Globus pallidus (tissue), 1 donor: ENCODE measurements at regions not wholly inside any gene's neighbourhood (a gene's known extent, or its start where the extent isn't known, plus 50 kb on each side); places are given as distances from the start of the nearest gene placed in this dataset.

Experiments used
- DNase-seq: peaks from one replicate; pipeline ENCODE4 v3.0.0-alpha.2; 2015; ENCODE audit warnings: low spot score

DNA sequence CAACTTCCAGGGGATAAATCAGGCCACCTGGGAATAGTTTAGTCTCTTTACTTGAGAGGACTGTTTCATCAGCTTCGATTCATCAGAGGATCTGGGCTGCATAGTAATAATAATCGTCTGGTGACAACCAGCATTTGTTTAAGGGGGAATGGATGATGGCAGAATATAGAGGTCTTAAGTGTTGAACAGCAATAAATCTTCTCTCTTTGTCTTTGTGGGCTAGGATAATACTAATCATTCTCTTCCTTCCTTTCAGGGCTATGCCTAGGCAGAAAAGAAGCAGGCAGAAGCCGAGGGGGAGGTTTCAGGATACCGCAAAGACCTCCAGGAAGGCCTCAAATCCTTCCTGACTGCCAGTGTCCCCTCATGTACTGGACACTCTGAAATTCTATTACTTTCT, 150.4 kb upstream of the GAREM1 start:
- DNase-seq = no peak

DNA sequence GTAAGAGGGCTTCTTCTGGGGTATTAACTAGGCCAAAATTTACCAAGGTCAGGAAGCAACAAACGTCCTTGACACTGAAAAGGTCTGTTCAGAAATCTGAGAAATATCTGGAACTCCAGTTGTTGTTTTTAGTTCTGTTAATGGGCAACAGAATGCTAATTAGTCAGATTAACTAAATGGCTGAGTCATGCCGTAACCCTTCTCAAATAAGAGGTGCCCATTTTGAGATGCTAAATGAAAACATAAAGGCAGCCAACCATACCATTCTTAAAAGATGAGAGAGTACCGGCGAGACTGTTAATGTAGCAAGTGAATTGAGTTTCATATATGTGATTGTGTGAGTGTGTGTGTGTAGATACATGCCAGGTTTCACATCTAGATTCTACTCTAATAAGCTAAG, 147.9 kb upstream of the GAREM1 start:
- no peak for DNase-seq

DNA sequence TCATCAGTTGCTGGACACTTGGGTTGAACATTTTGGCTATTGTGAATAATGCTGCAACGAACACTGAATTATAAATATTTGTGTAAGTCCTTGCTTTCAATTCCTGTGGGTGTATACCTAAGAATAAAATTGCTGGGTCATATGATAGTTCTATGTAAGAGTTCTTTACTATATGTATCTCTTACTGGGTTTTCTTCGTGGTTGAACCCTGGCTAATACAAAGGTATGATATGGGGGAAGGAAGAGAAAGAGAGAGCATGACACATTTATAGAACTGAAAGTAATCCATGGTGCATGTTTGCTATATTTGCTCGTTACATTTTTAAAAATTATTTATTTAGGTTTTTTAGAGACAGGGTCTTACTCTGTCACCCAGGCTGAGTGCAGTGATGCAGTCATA, 143.1 kb upstream of the GAREM1 start:
- DNase-seq = no peak

DNA sequence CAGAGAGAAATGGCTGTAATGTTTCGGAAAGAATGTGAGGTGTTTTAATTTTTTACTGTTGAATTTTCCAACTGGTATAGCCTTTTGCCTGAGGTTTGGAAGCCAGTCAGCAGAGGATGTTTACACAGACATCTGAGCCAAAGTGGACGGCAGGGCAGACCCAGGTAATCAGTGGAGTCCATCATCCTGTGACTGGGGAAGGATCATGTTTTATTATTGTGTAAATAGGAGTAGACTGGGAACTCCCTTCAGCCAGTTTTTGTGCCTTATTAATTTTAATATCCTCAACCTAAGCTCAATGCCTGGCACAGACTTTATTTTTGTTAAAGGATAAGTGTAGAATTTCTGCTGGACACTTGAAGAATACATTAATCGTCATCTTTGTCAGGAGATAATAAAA, 142.0 kb upstream of the GAREM1 start:
- no peak for DNase-seq

DNA sequence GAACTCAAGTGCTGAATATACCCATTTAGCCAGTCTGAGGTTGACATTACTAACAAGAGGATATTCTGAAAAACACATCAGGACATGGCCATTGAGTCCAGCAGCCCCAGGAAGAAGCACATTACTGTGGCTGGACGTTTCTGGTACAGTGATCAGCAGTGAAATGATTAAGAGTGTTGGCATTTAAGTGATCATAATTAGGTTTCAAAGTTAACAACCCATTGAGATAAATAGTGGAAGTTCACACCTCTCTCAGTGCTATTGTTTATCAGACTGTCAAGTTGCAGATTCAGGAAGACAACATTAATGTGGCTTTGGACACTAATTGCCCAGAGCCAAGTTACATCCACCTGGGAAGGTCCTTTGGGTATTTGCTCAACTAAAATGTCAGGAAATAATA, 139.5 kb upstream of the GAREM1 start:
- no peak for DNase-seq

DNA sequence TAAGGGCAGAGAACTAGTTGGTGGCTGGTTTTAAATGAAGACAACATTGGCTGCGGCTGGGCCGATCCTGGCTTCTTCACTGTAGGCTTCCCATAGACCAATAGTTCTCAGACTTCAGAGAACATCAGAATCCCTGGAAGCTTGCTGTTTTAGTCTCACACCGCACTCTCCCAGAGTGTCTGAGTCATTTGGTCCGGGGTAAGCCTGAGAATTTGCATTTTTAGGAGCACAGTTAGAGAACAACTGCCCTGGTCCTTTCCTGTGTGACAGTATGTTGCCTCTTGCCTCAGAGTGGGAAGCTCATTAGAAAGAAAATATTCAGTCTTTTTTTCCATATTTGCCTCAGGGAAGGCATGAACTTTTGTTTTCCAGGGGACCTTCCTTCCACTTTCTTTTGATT, 137.1 kb upstream of the GAREM1 start:
- no peak for DNase-seq

DNA sequence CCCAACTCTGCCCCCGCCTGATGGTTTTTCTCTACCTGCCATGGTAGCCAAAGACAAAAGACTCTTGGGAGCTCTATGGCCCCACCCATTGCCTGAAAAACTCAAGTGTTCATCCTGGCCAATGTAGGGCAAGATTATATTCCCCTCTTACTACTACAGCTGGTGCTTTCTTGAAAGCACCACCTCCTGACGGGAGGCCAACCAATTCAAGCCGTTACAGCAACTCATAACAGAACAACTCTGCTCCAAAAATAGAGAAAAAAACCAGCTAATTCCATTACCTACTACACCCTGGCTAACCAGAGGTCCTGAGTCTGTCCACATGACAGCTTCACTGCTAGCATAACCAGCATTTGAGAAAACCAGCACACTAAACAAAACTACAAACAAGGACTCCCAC, 127.5 kb upstream of the GAREM1 start:
- DNase-seq = no peak

DNA sequence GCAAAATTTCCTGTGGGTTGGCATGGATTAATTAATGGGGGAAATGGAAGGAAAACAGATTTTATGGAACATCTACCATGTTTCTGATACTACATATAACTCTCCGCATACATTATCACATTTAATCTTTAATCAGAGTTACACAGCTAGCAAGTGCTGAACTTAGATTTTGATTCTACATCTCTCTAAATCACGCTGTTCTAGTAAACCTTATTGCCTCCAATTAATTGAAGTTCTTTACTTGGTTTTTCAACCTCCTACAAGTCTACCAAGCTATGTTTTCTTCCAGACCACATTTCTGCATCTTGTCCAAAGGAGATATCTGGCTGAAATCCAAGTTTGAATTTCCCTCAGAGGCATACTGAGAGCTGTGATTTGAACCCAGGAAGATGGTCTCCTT, 125.8 kb upstream of the GAREM1 start:
- DNase-seq = no peak

DNA sequence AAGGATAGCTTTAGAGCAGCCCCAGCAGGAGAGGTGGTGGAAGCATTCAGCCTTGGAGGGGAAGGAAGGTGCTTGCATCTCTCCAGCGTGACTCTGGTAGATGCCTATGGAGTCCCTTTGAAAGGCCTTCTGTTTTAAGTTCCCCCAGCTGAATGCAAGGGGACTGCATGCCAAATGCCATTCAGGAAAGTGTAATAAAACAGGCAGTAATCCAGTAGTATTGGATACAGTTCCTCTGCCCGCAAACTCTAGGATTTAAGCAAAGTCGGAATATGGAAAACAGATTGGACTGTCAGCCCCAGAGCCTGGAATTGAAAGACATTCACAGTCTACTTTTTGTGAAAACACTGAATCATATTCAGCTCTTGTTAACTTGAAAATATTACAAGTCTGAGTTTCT, 125.2 kb upstream of the GAREM1 start:
- DNase-seq = no peak

DNA sequence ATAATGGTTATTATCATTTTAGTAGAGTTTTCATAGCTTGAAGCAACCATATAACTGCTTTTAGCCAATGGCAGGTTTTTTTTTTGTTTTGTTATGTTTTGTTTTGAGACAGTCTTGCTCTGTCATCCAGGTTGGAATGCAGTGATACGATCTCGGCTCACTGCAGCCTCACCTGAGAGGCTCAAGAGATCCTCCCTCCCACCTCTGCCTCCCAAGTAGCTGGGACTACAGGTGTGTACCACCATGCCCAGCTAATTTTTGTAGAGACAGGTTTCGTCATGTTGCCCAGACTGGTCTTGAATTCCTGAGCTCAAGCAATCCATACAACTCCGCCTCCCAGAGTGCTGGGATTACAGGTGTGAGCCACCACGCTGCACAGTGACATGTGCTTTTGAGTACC, 117.5 kb upstream of the GAREM1 start:
- DNase-seq = no peak

DNA sequence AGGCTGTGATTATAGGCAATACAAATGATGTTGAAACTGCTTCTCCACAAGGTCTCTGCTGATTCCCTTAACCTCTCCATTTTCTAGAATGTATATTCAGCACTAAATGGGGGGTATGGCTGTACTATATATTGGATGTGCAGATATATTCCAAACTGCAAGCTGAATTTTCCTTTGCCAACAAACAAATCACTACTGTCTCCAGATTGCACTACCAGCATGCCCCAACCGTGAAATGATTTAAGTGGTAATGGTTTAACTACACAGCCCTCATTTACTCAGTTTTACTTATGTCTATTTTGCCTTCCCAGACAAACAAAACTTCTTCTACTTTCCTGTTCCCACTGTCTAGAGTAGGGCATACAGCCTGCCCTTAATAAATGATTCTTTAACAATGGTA, 112.7 kb upstream of the GAREM1 start:
- DNase-seq = no peak

DNA sequence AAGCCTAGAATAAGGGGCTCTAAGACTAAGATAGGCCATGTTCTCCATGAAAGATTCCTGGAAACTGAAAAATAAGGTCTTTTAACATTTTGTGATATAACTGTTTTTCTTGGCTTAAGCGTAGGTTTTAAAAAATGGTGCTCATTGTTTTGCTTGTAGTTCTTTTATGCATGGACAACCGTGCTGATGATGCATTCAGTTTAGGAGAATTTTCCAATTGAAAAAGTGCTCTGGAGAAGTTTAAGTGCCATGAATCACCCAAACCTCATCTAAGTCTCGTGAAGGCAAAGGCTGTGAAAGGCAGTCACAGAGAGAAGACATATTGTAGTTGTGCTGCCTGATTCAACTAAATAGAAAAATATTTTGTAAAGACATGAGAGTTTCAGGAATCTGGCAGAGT, 111.8 kb upstream of the GAREM1 start:
- DNase-seq = no peak

DNA sequence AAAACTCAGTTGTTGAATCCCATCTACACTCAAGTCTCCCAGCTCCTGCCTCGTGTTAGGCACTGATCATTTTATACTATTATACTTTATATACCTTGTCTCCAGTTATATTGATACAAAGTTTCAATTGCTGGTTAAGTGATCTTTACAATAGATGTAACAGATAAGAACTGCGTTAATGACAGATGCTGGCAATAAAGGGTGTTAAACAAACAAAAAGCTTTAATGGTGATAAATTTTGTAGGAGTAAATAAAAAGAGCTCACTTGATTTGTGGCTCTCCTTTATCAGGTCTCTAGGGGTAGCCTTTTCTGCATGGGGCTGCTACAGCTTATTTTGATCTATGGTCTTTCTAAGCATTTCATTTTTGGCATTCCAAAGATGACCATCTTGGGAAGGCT, 106.9 kb upstream of the GAREM1 start:
- DNase-seq = no peak

DNA sequence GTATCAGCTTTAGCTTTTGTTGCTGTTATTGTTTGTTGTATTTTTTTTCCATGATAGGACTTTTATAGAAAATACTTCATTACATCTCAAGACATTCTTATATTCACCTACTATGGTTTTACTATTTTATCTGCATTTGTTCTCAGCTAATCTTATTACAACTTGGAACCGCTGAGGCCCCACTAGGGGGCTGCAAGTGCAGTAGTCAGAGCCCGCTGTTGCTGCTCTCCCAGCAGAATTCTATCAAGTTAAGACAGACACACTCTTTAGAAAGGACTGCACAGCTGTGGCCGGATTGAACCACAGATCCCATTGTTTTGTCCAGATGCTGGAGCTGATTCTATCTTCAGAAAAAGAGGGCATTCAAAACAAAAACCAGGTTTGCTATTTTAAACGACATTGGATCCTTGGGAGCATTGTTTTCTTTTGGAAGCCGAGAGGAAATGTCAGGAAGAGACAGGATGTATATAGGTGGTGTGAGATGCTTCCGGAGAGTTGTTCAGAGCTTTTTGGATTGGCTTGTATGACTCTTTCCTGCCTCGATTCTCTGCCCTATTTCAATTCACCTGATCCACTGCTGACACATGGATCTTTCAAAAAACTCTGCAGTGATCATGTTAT, 105.7 kb upstream of the GAREM1 start:
- DNase-seq = peak; percentile 73

DNA sequence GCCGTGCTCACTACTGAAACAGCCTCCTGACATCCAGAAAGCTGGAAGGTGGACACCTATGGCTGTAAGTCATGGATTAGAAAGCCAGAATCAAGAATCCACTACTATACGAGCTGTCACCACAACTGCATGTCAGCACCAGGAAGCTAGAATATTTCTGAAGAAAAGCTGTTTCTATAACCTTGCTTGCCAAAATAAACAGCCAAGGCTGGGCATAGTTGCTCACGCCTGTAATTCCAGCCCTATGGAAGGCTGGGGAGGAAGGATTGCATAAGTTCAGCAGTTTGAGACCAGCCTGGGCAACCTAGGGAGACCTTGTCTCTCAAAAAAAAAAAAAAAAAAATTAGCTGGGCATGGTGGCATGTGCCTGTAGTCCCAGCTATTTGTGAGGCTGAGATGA, 96.3 kb upstream of the GAREM1 start:
- no peak for DNase-seq

DNA sequence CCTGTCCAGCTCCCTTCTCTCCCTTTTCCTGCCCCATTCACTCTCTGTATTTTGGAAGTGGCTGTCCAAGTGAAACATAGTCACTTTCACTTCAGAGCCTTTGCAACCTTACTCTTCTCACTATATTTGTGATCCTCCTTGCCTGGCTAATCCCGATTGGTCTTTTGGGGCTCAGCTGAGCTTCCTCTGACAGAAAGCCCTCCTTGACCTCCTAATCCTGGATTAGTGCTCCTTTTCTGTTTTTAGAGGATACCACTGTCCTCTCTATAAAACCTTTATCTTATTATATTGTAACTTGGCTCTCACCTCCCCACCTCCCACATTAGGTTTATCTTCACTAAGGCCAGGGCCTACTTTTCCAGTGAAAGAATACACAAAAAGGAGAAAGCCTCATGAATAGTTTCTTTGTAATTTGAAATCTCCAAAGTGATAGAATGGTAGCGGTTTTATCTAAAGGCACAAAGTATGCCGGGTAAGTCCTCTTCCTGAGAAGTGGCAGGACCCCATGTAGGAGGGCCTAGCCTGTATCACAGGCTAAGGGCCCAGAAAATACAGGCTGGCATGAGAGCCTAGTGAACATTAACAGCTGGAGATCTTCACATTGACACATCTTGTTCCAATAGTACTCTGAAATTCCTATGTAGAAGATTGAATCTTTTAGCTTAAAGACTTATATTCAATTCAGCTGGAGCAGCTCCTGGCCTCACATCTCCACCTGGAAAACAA, 83.1 kb upstream of the GAREM1 start:
- no peak for DNase-seq

DNA sequence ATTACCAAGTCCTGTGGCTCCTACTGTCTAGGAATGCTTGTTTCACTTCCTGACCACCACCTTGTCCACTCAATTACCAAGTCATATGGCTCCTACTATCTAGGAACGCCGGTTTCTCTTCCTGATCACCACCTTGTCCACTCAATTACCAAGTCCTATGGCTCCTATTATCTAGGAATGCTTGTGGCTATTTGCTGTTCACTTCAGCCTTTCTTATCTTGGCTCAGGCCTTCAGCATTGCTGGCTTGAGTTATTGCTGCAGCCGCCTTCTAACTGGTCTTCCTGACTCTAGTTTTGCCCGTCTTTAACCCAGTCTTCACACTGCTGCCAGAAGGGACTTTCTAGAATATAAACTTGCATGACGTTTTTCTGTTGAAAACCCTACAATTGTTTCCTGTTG, 82.5 kb upstream of the GAREM1 start:
- DNase-seq = no peak

DNA sequence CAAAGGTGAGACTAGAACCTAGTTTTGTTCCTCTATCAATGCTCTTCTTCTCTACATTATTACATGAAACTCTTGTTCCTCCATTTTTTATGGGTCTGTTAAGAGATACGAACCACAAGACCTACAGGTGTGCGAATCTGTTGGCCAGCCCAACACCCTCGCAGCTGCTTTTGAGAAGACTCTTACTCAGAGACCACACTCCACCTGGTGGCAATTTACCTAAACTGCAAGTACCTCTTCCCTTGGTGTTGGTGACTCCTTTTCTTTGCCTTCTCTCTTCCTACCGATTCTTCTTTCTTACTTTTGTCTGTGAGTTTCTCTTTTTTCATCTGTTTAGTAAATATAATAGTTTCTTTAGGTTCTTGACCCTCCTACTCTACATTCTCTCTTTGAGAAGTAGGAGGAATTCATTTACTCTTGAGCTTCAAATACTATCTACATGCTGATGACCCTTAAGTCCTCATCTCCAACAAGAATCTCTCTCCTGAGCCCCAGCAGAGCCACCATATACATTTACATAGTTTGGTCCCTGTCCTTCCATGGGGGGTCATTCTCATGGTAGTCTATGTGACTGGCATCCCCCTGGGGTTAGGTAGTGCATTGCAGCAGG, 81.8 kb upstream of the GAREM1 start:
- peak; percentile 54 for DNase-seq

DNA sequence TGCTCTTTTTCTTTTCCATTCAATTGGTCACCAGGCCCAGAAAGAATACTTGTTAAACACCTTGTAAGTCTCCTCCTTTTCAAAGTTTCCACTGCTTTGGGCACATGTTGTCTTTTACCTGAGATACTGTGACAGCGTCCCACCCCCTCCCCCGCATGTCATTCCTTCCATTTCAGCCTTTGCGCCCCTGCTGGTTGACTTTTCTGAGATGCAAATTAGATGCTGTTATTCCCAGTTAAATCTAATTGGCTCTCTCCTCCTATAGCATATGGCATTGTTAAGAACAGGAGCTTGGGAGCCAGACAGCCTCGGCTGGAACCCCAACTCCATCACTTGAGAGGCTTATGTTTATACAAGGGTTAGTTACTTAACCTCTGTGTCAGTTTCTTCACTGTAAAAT, 80.3 kb upstream of the GAREM1 start:
- DNase-seq = no peak

DNA sequence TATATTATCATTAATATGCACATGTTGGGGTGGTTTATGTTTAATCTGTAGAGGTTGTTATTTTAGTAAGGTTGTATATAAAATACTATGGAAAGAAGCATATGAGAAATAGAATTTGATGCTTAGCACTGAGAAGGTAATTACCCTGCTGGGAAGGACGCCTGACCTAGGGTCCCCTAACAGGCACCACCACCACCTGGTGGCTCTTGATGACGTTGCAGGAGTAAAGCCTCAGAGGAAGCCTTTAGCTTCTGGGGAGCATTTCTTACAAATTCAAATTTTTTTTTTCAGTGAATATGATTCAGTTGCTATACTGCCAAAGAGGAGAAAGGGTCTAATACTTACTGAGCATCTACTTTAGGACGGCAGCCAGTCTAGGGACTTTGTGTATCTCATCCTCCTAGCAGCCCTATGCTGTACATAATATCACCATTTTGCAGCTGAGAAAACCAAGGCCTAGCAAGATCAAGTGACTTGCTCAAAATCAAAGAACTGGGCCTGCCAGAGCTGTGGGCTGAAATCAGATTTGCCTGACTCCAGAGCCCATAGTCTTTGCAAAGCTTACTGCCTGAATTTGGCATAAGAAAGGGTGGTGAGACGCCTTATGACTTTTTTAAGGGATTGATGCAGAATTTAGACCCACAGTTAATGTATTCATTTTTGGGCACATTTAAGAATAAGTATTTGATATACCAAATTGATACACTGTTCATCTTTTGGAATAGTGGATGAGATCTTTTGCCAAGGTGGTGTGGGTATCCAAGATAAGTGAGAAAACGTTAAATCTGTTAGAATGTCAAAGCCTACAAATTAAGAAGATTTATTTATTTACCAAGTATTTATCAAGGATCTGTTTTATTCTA, 78.8 kb upstream of the GAREM1 start:
- DNase-seq = peak; percentile 46

DNA sequence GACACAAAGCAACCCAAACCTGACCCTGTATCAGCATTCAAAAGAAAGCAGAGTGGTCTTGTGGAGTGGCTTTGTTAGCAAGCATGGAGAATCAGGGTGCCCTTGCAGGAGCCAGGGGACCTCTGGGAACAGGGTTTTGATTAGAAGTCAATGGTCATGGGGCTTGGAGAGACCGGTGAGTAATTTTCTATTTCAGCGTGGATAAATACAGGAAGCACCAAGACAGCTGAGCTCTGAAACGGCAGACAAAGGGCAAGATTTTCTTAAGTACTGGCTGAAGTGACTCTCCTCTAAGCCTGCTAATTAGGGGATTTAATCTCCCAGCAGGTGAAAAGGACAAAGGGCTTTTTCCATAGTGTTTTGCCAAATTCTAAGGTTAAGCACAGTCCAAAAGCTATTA, 78.0 kb upstream of the GAREM1 start:
- DNase-seq = no peak

DNA sequence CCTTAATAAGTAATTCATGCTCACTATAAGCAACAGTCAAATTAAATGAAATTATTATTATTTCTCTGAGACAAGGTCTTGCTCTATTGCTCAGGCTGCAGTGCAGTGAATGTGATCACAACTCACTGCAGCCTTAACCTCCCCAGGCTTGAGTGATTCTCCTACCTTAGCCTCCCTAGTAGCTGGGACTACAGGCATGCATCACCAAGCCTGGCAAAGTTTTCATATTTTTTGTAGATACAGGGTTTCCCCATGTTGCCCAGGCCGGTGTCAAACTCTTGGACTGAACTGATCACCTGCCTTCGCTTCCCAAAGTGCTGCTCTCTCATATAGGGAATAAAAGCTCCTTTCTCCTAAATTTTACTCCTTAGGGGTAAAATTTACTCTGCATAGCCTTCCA, 74.9 kb upstream of the GAREM1 start:
- DNase-seq = no peak

DNA sequence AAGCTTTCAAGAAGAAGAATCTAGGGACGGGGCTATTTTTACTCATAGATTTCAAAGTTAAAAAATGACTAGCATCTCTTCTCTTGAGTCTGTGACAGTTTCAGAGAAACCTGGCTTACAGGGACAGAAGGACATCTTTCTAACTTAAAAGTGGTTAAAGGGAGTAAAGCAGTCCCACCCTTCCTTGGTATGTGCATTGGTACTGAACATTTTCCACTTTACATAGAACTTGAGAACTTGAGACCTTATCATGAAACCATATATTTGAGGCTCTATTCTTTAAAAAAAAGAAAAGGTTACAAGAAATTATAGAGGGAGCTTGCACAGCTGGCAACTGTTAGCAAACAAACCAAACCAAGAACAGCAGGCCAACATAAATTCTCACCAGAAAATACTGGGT, 73.4 kb upstream of the GAREM1 start:
- no peak for DNase-seq
